Amygdala (tissue), 56 donors: ENCODE measurements at regions not wholly inside any gene's neighbourhood (a gene's known extent, or its start where the extent isn't known, plus 50 kb on each side); places are given as distances from the start of the nearest gene placed in this dataset.

Source experiments
- DNase-seq, 56 donors: peaks; one replicate each; lab custom pipeline; 2025; lab: John Stamatoyannopoulos, UW

- DNase-seq = no peak
These were observed 370.6 kb upstream of the REG3G start for GRCh38 chr2:78654941-78655340.

DNA sequence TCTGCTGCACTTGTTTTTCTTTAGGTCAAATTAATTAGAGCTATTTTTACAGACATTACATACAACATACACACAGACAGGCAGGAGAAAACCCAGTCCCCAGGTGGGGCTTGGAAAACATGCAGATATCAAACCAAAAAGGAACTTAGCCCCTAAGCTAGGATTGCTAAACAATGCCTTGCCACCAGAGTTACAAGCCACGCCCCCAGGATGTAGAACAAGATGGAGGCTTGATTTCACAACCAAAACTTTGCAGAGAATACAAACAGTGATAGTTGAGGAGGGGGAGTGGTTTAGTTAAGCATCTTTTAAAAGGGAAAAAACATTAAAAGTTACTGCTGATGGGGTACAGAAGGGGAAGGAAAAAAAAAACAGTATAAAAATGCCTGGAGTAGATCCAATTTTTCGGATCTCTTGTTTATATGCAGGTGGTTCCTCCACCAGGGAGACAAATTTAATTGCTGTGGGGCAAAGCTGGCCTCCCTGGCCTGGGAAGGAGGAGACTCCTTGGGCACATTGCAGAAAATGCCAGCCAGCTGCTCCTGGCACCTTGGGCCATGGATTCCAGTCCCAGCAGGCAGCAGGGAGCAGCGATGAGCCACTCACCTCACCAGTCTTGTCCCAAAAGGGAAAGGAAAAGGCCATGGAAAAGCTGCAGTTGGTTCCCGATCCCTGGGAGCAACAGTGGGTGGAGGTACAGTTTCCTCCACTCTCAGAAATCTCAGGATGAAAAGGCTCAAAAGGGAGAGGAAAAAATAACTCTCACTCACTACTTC, 348.4 kb upstream of the REG3G start:
- no peak for DNase-seq

- no peak for DNase-seq
These were observed 347.7 kb upstream of the REG3G start for GRCh38 chr2:78677774-78678173.

DNA sequence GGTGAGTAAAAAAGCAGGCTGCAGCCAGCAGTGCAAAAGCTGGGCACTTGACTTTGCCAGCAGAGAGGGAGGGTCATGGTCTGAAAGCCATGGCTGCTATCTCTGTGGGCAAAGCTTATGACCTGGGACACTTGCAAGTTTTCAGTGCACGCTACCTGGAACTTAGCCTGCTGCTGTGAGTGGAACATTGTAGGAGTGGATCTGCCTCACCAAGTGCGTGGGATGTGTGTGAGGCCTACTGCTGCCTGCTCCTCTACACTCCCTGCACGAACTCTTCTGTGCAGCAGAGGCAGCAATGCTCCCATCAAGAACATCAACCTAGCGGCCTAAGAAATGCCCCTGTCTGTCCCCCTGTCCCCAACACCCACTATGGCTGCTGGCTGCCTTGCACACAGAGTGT, 344.1 kb upstream of the REG3G start:
- DNase-seq = peak in 1 of 56 donors; percentile 3

GRCh38 chr2:78682781-78683180, 342.7 kb upstream of the REG3G start:
- DNase-seq = no peak

- DNase-seq = no peak
These were observed 338.8 kb upstream of the REG3G start for GRCh38 chr2:78686625-78687153.

GRCh38 chr2:78699696-78700095, 325.8 kb upstream of the REG3G start:
- no peak for DNase-seq

DNA sequence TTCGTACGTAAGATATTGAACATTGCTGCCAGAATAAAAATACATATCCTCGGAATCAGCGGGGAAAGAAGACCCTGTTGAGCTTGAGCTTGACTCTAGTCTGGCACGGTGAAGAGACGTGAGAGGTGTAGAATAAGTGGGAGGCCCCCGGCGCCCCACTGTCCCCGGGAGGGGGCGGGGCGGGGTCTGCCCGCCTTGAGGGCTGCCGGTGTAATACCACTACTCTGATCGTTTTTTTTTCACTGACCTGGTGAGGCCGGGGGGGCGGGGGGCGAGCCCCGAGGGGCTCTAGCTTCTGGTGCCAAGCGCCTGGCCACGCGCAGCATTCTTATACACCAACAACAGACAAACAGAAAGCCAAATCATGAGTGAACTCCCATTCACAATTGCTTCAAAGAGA, 324.0 kb upstream of the REG3G start:
- no peak for DNase-seq

- DNase-seq = no peak
These were observed 317.6 kb upstream of the REG3G start for GRCh38 chr2:78707776-78708386.

- DNase-seq = no peak
These were observed 314.7 kb upstream of the REG3G start for GRCh38 chr2:78710632-78711375.

- DNase-seq = no peak
These were observed 310.2 kb upstream of the REG3G start for GRCh38 chr2:78715293-78715692.

DNA sequence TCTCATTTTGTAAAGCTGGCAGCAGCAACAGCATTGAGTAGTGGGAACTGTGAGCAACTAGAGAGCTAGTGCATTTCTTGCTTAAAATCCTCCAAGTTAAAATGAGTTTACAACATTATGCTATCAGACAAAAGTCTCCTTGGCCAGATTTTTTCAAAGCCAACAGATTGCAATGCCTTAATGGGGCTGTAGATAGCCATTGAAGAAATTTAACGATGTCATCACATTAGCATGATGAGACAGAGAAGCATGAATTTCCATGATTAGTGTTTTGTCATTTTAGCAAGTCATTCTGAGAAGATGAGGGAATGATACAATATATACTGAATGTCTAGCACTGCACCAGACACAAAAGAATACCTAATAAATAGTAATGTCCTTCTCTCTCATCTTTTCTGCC, 307.5 kb upstream of the REG3G start:
- DNase-seq = no peak

DNA sequence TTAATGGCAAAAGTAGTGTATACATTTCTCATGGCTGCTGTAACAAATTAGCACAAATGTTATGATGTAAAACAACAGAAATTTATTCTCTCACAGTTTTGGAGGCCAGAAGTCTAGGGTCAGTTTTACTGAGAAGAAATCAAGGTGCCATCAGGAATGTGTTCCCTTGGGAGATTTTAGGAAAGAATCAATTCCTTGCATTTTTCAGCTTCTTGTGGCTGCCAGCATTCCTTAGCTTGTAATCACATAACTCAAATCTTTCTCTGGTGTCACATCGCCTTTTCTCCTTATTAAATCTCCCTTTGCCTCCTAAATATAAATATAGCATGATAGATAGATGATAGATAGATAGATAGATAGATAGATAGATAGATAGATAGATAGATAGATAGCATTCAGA, 307.0 kb upstream of the REG3G start:
- DNase-seq = no peak

GRCh38 chr2:78721355-78722033, 304.0 kb upstream of the REG3G start:
- DNase-seq = no peak

DNA sequence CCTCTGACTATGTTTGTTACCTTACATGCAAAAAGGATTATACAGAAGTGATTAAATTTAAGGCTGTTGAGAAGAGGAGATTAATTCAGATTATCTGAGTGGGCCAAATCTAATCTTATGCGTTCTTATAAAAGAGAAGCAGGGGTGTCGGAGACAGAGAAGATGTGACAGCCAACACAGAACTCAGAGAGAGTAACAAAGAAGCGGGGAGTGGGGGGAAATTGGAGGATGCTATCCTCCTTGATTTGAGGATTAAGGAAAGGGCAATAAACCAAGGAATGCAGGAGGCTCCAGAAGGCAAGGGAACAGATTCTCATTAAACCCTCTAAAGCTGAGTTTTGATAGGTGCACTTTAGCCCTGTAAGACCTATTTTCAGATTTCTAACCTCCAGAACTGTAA, 291.3 kb upstream of the REG3G start:
- DNase-seq = no peak

DNA sequence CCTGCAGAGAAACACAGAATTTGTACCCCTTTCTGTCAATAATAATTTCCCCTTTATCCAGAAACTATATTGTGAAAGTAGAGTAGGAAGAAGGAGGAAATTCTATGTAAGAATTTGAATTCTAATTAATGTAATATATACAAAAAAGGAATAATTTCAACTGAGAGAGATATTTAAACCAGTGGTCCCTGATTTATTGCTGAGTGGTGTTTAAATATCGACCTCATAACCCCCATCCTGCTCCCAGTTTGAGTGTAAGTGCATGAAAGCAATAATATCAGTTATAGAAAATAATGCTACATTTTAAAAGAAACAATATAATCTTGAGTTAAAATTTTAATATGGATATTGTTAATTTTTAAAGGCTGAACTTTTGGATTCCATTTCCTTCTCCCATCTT, 286.2 kb upstream of the REG3G start:
- DNase-seq = no peak

DNA sequence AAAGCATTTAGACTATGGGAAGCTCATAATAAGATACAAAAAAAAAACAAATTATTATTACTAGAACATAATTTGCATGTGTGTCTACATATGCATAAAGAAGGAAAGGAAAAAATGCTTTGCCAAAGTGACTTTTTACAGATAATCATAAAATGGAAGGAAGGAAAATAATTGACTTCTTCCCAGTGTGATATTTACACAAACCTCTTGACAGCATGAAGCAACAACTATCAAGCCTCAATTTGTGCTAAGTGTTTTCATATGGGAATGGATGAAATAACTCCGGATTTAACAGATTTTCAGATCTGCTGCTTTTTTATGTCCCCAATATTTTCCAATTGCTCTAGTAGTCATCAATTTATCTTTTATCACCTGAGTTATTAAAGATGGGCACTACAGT, 275.9 kb upstream of the REG3G start:
- DNase-seq = no peak

DNA sequence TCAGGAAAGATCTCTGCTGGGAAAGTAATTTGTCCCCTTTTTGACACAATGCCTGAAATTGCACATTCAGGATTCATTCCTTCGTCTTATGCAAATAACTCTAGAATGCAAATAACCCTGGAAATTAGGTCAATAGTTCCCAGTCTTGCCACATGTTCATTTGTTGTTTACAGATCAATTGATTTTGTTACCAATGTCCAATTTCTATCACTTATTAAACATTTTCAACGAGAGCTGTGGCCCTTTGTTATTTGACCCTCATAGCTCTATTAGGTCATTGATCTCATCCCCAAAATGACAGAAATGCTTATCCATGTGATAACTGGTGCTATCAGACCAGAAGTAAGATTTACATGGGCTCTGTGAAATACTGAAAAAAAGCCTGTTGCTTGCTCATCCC, 275.3 kb upstream of the REG3G start:
- no peak for DNase-seq

DNA sequence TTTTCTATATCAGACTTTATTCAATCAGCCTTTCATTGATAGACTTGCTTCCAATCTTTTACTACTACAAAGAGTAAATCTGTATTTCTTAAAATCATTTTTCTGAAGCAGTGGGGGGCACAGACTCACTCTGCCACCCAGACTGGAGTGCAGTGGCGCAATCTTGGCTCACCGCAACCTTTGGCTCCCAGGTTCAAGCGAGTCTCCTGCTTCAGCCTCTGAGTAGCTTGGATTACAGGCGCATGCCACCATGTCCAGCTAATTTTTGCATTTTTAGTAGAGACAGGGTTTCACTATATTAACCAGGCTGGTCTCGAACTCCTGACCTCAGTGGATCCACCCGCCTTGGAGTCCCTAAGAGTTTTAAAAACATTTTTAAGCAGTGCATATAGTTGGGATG, 270.6 kb upstream of the REG3G start:
- DNase-seq = no peak

- no peak for DNase-seq
These were observed 268.3 kb upstream of the REG3G start for GRCh38 chr2:78757191-78757590.

- DNase-seq = no peak
These were observed 267.9 kb upstream of the REG3G start for GRCh38 chr2:78757640-78758039.
